Liver (tissue), 3 donors: ENCODE measurements at regions not wholly inside any gene's neighbourhood (a gene's known extent, or its start where the extent isn't known, plus 50 kb on each side); places are given as distances from the start of the nearest gene placed in this dataset.

ENCODE experiments used
- ATF3 ChIP-seq: IDR thresholded peaks from 2 replicates; pipeline ENCODE4 v1.6.1; 2016; ENCODE audit warnings: antibody characterized with exemption
- CTCF ChIP-seq: fragments of 150-350 bp; IDR thresholded peaks from 2 replicates; pipeline ENCODE4 v1.5.1; 2017; ENCODE audit warnings: improper control_type of control experiment, low read depth, low read length; ENCODE audit not compliant: missing input control
- FOXA1 ChIP-seq: IDR thresholded peaks from 2 replicates; pipeline ENCODE4 v1.6.1; 2016; ENCODE audit warnings: antibody characterized with exemption
- GABPA ChIP-seq, 2 donors: IDR thresholded peaks in 1 of 2; conservative IDR thresholded peaks in 1 of 2; 2 replicates each; pipeline ENCODE4 v1.6.1; 2016; ENCODE audit warnings: antibody characterized with exemption in 2 of 2, mild to moderate bottlenecking in 1 of 2, moderate library complexity in 1 of 2
- HNF4G ChIP-seq: IDR thresholded peaks from 2 replicates; pipeline ENCODE4 v1.6.1; 2016; ENCODE audit warnings: antibody characterized with exemption
- MAX ChIP-seq: IDR thresholded peaks from 2 replicates; pipeline ENCODE4 v1.6.1; 2016; ENCODE audit warnings: antibody characterized with exemption
- RAD21 ChIP-seq, 2 donors: IDR thresholded peaks; 2 replicates each; pipeline ENCODE4 v1.6.1; 2016; ENCODE audit warnings: antibody characterized with exemption in 2 of 2, mild to moderate bottlenecking in 2 of 2
- REST ChIP-seq: IDR thresholded peaks from 2 replicates; pipeline ENCODE4 v1.6.1; 2016; ENCODE audit warnings: antibody characterized with exemption, mild to moderate bottlenecking
- SP1 ChIP-seq: IDR thresholded peaks from 2 replicates; pipeline ENCODE4 v1.6.1; 2018; ENCODE audit warnings: antibody characterized with exemption, mild to moderate bottlenecking
- TAF1 ChIP-seq: conservative IDR thresholded peaks from 2 replicates; pipeline ENCODE4 v1.6.1; 2016; ENCODE audit warnings: antibody characterized with exemption, mild to moderate bottlenecking
- ZBTB33 ChIP-seq: IDR thresholded peaks from 2 replicates; pipeline ENCODE4 v1.6.1; 2016; ENCODE audit warnings: antibody characterized with exemption
- donor health status: healthy.
- donor health status: healthy.

GRCh38 chr4:4721636-4722035 lies 137.8 kb upstream of the MSX1 start:
- TF ChIP-seq CTCF, result no peak
- no peak for TF ChIP-seq RAD21 (IDR thresholded peaks at IDR 0.05)
- TF ChIP-seq HNF4G, result no peak
- no peak for TF ChIP-seq ZBTB33
- no peak for TF ChIP-seq REST
- TF ChIP-seq ATF3, result no peak
- no peak for TF ChIP-seq MAX
- no peak for TF ChIP-seq TAF1
- TF ChIP-seq SP1, result no peak
- no peak for TF ChIP-seq GABPA (IDR thresholded peaks at IDR 0.05 in 1 of 2, conservative IDR thresholded peaks at IDR 0.05 in 1 of 2)
- no peak for TF ChIP-seq FOXA1
